ENCODE measurements at regions not wholly inside any gene's neighbourhood (a gene's known extent, or its start where the extent isn't known, plus 50 kb on each side); places are given as distances from the start of the nearest gene placed in this dataset.

- Histone ChIP-seq H3K4me3 (no peak overlapping the region), H3K9me3 (replicated peaks; ENCODE audit: control insufficient read depth, insufficient read depth, low read length) (no peaks in the 10 kb centered on the region), H3K79me2 (ENCODE audit: control insufficient read depth, insufficient read depth, low read length) (no peaks in the 10 kb centered on the region), H3K36me3 (ENCODE audit: control insufficient read depth in 2 of 2, insufficient read depth in 2 of 2, low read length in 1 of 2) (no peaks in the 10 kb centered on the region), H3K4me1 (ENCODE audit: control insufficient read depth, insufficient read depth, low read length) (no peaks in the 10 kb centered on the region), H3K27ac (ENCODE audit: control insufficient read depth, insufficient read depth) (no peak overlapping the region), H3K27me3 (replicated peaks in 1 of 2; ENCODE audit: control insufficient read depth in 2 of 2, insufficient read depth in 2 of 2, low read length in 1 of 2) (peaks cover 0 to 9% of the 10 kb centered on the region in 2 experiments; a peak in 2 of 4 replicates), H3K9ac (ENCODE audit: control insufficient read depth, insufficient read depth, low read length) (no peak overlapping the region), H4K20me1 (ENCODE audit: control insufficient read depth, insufficient read depth) (no peaks in the 10 kb centered on the region), H3K4me2 (ENCODE audit: control insufficient read depth, insufficient read depth) (no peak overlapping the region), H2AFZ (ENCODE audit: control insufficient read depth, low read depth, low read length) (no peak overlapping the region)
- no TSS peak for BruUV-seq (replicated peaks)
- CTCF ChIA-PET = no interaction called here
- no peak; the same call in 2 of the 3 replicates for ATAC-seq
- 18% methylated on average over 13 of the region's 13 CpGs for whole genome bisulfite sequencing (ENCODE audit: insufficient coverage, insufficient replicate concordance, low lambda C conversion rate, missing lambda C conversion rate)
- FAIRE-seq = no peak
- POLR2A ChIA-PET = no interaction called here
- TF ChIP-seq ZNF687 (IDR thresholded peaks at IDR 0.05) (no peak), MTA3 (IDR thresholded peaks at IDR 0.05; ENCODE audit: borderline replicate concordance, low read length) (no peak), E2F4 (IDR thresholded peaks at IDR 0.05; ENCODE audit: low read depth, low read length) (no peak), BACH1 (IDR thresholded peaks at IDR 0.05; ENCODE audit: borderline replicate concordance) (no peak), KLF5 (IDR thresholded peaks at IDR 0.05; ENCODE audit: partially characterized antibody) (no peak)
- intact Hi-C loops (cut with micrococcal nuclease; ENCODE audit: unreplicated experiment) (no loop called here), in situ Hi-C loops (cut with MboI) (no loop called here)
- SMC1A ChIA-PET (ENCODE audit: uncharacterized antibody, unreplicated experiment) = no interaction called here
- no peak for DNase-seq (ENCODE audit: low read depth, low spot score)
- RAD21 ChIA-PET (ENCODE audit: unreplicated experiment) = no interaction called here
Observed at GRCh38 chr2:120499784-120500495, 154.0 kb downstream of the INHBB start.

All from GM12878 (cell line).